HG02973 (cell line): ENCODE measurements at regions not wholly inside any gene's neighbourhood (a gene's known extent, or its start where the extent isn't known, plus 50 kb on each side); places are given as distances from the start of the nearest gene placed in this dataset.
"Not testable (repeated sequence)": the region's sequence is repeated elsewhere in the genome, so short reads cannot be mapped to it uniquely, and the experiment has no call there.

Experiments used
- ATAC-seq: cut with Tn5 transposase; IDR thresholded peaks from one replicate; pipeline ENCODE4 v1.9.1; 2021; ENCODE audit warnings: moderate library complexity; ENCODE audit not compliant: unreplicated experiment

- not testable (repeated sequence) for ATAC-seq
Observed at GRCh38 chr7:35853194-35853593, 52.3 kb downstream of the SEPTIN7 start.

- no peak for ATAC-seq
Observed at GRCh38 chr7:35854311-35854710, 53.5 kb downstream of the SEPTIN7 start.

GRCh38 chr7:35856175-35856574 is 55.3 kb downstream of the SEPTIN7 start:
- no peak for ATAC-seq

- ATAC-seq: no peak
Observed at GRCh38 chr7:35860664-35861063, 59.8 kb downstream of the SEPTIN7 start.

GRCh38 chr7:35865287-35865686 is 64.4 kb downstream of the SEPTIN7 start:
- ATAC-seq: no peak

- ATAC-seq: no peak
Observed at GRCh38 chr7:35866186-35866585, 65.3 kb downstream of the SEPTIN7 start.

GRCh38 chr7:35869117-35869516 is 68.3 kb downstream of the SEPTIN7 start:
- ATAC-seq: not testable (repeated sequence)

- no peak for ATAC-seq
Observed at GRCh38 chr7:35869810-35870209, 69.0 kb downstream of the SEPTIN7 start.

GRCh38 chr7:35871856-35872255 is 71.0 kb downstream of the SEPTIN7 start:
- no peak for ATAC-seq

- ATAC-seq: no peak
Observed at GRCh38 chr7:35874886-35875285, 74.0 kb downstream of the SEPTIN7 start.

- no peak for ATAC-seq
Observed at GRCh38 chr7:35875292-35875691, 74.4 kb downstream of the SEPTIN7 start.

- no peak for ATAC-seq
Observed at GRCh38 chr7:35878351-35878750, 77.5 kb downstream of the SEPTIN7 start.

- ATAC-seq: not testable (repeated sequence)
Observed at GRCh38 chr7:35887430-35887829, 86.6 kb downstream of the SEPTIN7 start.

- no peak for ATAC-seq
Observed at GRCh38 chr7:35889001-35889400, 88.1 kb downstream of the SEPTIN7 start.

- ATAC-seq: no peak
Observed at GRCh38 chr7:35889870-35890269, 89.0 kb downstream of the SEPTIN7 start.

GRCh38 chr7:35891004-35891830 is 90.4 kb downstream of the SEPTIN7 start:
- ATAC-seq: no peak

GRCh38 chr7:35893649-35894048 is 92.8 kb downstream of the SEPTIN7 start:
- ATAC-seq: no peak

GRCh38 chr7:35894721-35895120 is 93.9 kb downstream of the SEPTIN7 start:
- no peak for ATAC-seq

GRCh38 chr7:35900651-35901050 is 99.8 kb downstream of the SEPTIN7 start:
- ATAC-seq: no peak

GRCh38 chr7:35905555-35905954 is 104.7 kb downstream of the SEPTIN7 start:
- no peak for ATAC-seq

GRCh38 chr7:35906191-35906908 is 105.5 kb downstream of the SEPTIN7 start:
- ATAC-seq: peak; percentile 88
